OCI-LY3 (cell line): ENCODE measurements at regions not wholly inside any gene's neighbourhood (a gene's known extent, or its start where the extent isn't known, plus 50 kb on each side); places are given as distances from the start of the nearest gene placed in this dataset.

Experiments
- H2AFZ ChIP-seq: fragments of 200-600, 300-600 bp; shearing (Covaris generic); 2 replicates; pipeline ENCODE4 v1.6.0; 2014; ENCODE audit warnings: antibody characterized with exemption, low read depth, low read length
- H3K27ac ChIP-seq: fragments of 200-600, 300-600 bp; sonication (generic); 2 replicates; pipeline ENCODE4 v1.5.1; 2014; ENCODE audit warnings: mild to moderate bottlenecking, low read length, moderate library complexity, mixed read lengths
- H3K27me3 ChIP-seq: fragments of 200-600, 300-600 bp; sonication (generic); 2 replicates; pipeline ENCODE4 v1.6.1; 2014; ENCODE audit warnings: low read depth, low read length, mixed read lengths
- H3K36me3 ChIP-seq: fragments of 200-600, 300-600 bp; sonication (generic); replicated peaks from 2 replicates; pipeline ENCODE3; 2014; ENCODE audit warnings: low read depth, low read length, mixed read lengths
- H3K4me1 ChIP-seq: fragments of 300-600, 200-600 bp; sonication (generic); 2 replicates; pipeline ENCODE4 v1.6.1; 2014; ENCODE audit warnings: low read length, mixed read lengths
- H3K4me2 ChIP-seq: fragments of 200-600, 300-600 bp; sonication (generic); 2 replicates; pipeline ENCODE4 v1.6.1; 2014; ENCODE audit warnings: low read length, mixed read lengths
- H3K4me3 ChIP-seq: fragments of 300-600, 200-600 bp; sonication (generic); 2 replicates; pipeline ENCODE4 v1.5.1; 2014; ENCODE audit warnings: antibody characterized with exemption, mild to moderate bottlenecking, low read length, moderate library complexity
- H3K79me2 ChIP-seq: fragments of 300-600, 200-600 bp; shearing (Covaris generic); 2 replicates; pipeline ENCODE4 v1.6.1; 2014; ENCODE audit warnings: mild to moderate bottlenecking, low read length, mixed read lengths
- H3K9ac ChIP-seq: fragments of 300-600, 200-600 bp; shearing (Covaris generic); 2 replicates; pipeline ENCODE4 v1.6.0; 2014; ENCODE audit warnings: mild to moderate bottlenecking, low read length, moderate library complexity
- H3K9me3 ChIP-seq: fragments of 200-600, 300-600 bp; shearing (Covaris generic); 2 replicates; pipeline ENCODE4 v1.6.1; 2014; ENCODE audit warnings: low read length, mixed read lengths; ENCODE audit not compliant: insufficient read depth
- H4K20me1 ChIP-seq: fragments of 200-600, 300-600 bp; sonication (generic); 2 replicates; pipeline ENCODE4 v1.6.1; 2016; ENCODE audit warnings: low read length, mixed read lengths; ENCODE audit not compliant: insufficient read depth
- EZH2phosphoT487 ChIP-seq: fragments of 200-600 bp; shearing (Covaris generic); IDR thresholded peaks from 2 replicates; pipeline ENCODE4 v1.6.1; 2018; ENCODE audit warnings: antibody characterized with exemption, mixed run types, low read depth
- TF ChIP-seq, protein P1 (sequence below): fragments of 200-600, 300-600 bp; sonication (generic); IDR thresholded peaks from 2 replicates; pipeline ENCODE4 v1.5.1; 2014; ENCODE audit warnings: antibody characterized with exemption, low read length, low read depth

- Histone ChIP-seq H3K27me3 (no peaks in the 10 kb centered on the region), H3K36me3 (no peaks in the 10 kb centered on the region), H2AFZ (no peak overlapping the region), H3K79me2 (no peaks in the 10 kb centered on the region), H3K4me1 (peaks cover 21% of the 10 kb centered on the region), H3K9ac (no peak overlapping the region), H3K4me2 (no peak overlapping the region), H4K20me1 (no peaks in the 10 kb centered on the region), H3K27ac (no peak overlapping the region), H3K4me3 (no peak overlapping the region), H3K9me3 (no peaks in the 10 kb centered on the region)
- TF ChIP-seq, protein P1, sequence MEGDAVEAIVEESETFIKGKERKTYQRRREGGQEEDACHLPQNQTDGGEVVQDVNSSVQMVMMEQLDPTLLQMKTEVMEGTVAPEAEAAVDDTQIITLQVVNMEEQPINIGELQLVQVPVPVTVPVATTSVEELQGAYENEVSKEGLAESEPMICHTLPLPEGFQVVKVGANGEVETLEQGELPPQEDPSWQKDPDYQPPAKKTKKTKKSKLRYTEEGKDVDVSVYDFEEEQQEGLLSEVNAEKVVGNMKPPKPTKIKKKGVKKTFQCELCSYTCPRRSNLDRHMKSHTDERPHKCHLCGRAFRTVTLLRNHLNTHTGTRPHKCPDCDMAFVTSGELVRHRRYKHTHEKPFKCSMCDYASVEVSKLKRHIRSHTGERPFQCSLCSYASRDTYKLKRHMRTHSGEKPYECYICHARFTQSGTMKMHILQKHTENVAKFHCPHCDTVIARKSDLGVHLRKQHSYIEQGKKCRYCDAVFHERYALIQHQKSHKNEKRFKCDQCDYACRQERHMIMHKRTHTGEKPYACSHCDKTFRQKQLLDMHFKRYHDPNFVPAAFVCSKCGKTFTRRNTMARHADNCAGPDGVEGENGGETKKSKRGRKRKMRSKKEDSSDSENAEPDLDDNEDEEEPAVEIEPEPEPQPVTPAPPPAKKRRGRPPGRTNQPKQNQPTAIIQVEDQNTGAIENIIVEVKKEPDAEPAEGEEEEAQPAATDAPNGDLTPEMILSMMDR = no peak
- TF ChIP-seq EZH2phosphoT487 = no peak
Observed at GRCh38 chr2:55973673-55974072, 50.1 kb upstream of the EFEMP1 start.

GRCh38 chr2:55976681-55977080 lies 53.1 kb upstream of the EFEMP1 start:
- H3K4me3 ChIP-seq = no peak overlapping the region
- H3K79me2 ChIP-seq = no peaks in the 10 kb centered on the region
- H2AFZ ChIP-seq = no peak overlapping the region
- no peak overlapping the region for H3K9ac ChIP-seq
- no peaks in the 10 kb centered on the region for H3K36me3 ChIP-seq
- H3K9me3 ChIP-seq = 0 out of 2 replicates have a peak, but pooled peaks cover 3% of the 10 kb centered on the region
- H3K27me3 ChIP-seq = no peaks in the 10 kb centered on the region
- TF ChIP-seq, protein P1 = no peak
- TF ChIP-seq EZH2phosphoT487 = no peak
- H3K27ac ChIP-seq = no peak overlapping the region
- H3K4me1 ChIP-seq = peaks cover 12% of the 10 kb centered on the region
- no peak overlapping the region for H3K4me2 ChIP-seq
- H4K20me1 ChIP-seq = no peaks in the 10 kb centered on the region

DNA sequence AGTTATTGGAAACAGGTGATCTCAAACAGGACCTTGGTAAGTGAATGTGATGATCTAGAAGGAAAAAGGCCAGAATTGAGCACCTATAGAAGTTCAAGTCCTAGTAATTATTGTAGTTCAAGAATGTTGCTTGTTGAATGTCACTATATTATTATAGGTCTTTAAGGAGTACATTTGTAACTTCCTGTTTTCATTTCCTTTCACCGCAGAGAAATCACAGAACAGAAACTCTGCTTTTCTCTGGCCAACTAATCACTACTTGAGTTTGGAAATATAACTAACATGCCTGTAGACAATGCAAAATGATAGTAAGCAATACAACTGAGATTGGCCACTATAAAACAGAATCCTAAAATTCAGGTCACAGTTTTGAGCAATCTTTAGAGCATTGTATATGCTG lies 61.8 kb upstream of the EFEMP1 start:
- H2AFZ ChIP-seq = no peak overlapping the region
- no peaks in the 10 kb centered on the region for H3K79me2 ChIP-seq
- H3K27ac ChIP-seq = peak overlapping the region; percentile 62
- peaks cover 20% of the 10 kb centered on the region for H3K4me1 ChIP-seq
- no peak overlapping the region for H3K9ac ChIP-seq
- no peaks in the 10 kb centered on the region for H3K27me3 ChIP-seq
- peak overlapping the region; percentile 57 for H3K4me2 ChIP-seq
- H4K20me1 ChIP-seq = no peaks in the 10 kb centered on the region
- no peak for TF ChIP-seq EZH2phosphoT487
- TF ChIP-seq, protein P1 = no peak
- peak overlapping the region; percentile 4; the same call in 1 of the 2 replicates for H3K4me3 ChIP-seq
- no peaks in the 10 kb centered on the region for H3K36me3 ChIP-seq
- no peaks in the 10 kb centered on the region for H3K9me3 ChIP-seq

DNA sequence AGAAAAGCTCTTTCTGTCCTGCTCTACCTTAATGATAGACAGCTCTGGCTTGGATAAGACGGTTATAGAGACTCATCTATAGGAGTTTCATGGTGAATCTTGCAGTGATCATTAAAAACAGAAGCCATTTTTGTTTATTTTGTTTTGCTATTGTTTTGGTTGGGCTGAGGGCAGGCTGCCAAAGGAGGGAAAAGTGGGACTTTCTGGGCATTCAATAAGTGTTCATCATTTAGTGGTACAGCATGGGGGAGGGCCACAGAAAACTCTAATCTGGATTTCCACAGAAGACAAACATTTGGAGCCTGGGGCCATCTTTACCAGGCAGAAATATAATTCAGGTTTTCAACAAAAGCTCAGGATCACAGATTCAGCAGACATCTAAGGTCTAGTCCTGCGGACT lies 62.4 kb upstream of the EFEMP1 start:
- TF ChIP-seq, protein P1 = no peak
- no peak for TF ChIP-seq EZH2phosphoT487
- Histone ChIP-seq H3K4me3 (peak overlapping the region; percentile 4; the same call in 1 of the 2 replicates), H3K27me3 (no peaks in the 10 kb centered on the region), H2AFZ (no peak overlapping the region), H3K36me3 (no peaks in the 10 kb centered on the region), H3K9ac (no peak overlapping the region), H3K79me2 (no peaks in the 10 kb centered on the region), H4K20me1 (no peaks in the 10 kb centered on the region), H3K4me2 (peak overlapping the region; percentile 57), H3K4me1 (peaks cover 20% of the 10 kb centered on the region), H3K9me3 (no peaks in the 10 kb centered on the region), H3K27ac (peak overlapping the region; percentile 62)
